ENCODE measurements at regions not wholly inside any gene's neighbourhood (a gene's known extent, or its start where the extent isn't known, plus 50 kb on each side); places are given as distances from the start of the nearest gene placed in this dataset.

DNA sequence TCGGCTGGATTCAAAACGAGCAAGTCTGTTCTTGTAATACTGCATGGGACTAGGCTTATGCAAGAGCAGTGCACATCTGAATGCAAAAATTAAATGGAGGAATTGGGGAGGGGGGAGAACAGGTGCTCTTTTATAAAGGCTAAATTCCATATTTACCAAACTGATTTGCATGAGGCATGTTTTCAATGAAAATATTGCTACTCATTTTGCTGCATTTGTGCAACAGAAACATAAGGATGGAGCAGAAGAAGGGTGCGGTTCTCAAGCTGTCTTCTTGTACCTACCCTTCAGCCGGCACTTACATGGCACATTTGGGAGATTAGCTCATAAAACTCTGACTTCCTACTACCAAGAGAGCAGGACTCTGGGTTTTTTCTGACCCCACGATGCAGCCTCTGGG is 256.4 kb downstream of the CDCA7 start:
- TF ChIP-seq, protein P1, sequence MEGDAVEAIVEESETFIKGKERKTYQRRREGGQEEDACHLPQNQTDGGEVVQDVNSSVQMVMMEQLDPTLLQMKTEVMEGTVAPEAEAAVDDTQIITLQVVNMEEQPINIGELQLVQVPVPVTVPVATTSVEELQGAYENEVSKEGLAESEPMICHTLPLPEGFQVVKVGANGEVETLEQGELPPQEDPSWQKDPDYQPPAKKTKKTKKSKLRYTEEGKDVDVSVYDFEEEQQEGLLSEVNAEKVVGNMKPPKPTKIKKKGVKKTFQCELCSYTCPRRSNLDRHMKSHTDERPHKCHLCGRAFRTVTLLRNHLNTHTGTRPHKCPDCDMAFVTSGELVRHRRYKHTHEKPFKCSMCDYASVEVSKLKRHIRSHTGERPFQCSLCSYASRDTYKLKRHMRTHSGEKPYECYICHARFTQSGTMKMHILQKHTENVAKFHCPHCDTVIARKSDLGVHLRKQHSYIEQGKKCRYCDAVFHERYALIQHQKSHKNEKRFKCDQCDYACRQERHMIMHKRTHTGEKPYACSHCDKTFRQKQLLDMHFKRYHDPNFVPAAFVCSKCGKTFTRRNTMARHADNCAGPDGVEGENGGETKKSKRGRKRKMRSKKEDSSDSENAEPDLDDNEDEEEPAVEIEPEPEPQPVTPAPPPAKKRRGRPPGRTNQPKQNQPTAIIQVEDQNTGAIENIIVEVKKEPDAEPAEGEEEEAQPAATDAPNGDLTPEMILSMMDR (IDR thresholded peaks at IDR 0.05; ENCODE audit: low read length), result no peak
- no peak for TF ChIP-seq EZH2 (optimal IDR thresholded peaks at IDR 0.05; ENCODE audit: low read depth, low read length)
